ENCODE measurements at regions not wholly inside any gene's neighbourhood (a gene's known extent, or its start where the extent isn't known, plus 50 kb on each side); places are given as distances from the start of the nearest gene placed in this dataset.

GRCh38 chr13:38421590-38422560, 72.2 kb downstream of the UFM1 start:
- H3K9me3 ChIP-seq = no peaks in the 10 kb centered on the region
- H3K27ac ChIP-seq = no peak overlapping the region
- TF ChIP-seq CTCF (IDR thresholded peaks at IDR 0.05) (no peak), POLR2A (IDR thresholded peaks at IDR 0.05) (no peak), POLR2AphosphoS5 (IDR thresholded peaks at IDR 0.05) (no peak), EP300 (IDR thresholded peaks at IDR 0.05) (no peak)
- no peak for ATAC-seq
- no peak overlapping the region for H3K4me3 ChIP-seq
- WGBS, 2 donors (ENCODE audit: low coverage in 1 of 2) = 70 to 87% methylated on average over 1 to 4 of the region's 5 CpGs
- no peaks in the 10 kb centered on the region for H3K36me3 ChIP-seq
- no peaks in the 10 kb centered on the region for H3K27me3 ChIP-seq
- no peaks in the 10 kb centered on the region for H3K4me1 ChIP-seq

GRCh38 chr13:38429916-38430315, 80.3 kb downstream of the UFM1 start:
- Histone ChIP-seq H3K27me3 (no peaks in the 10 kb centered on the region), H3K36me3 (no peaks in the 10 kb centered on the region), H3K27ac (no peak overlapping the region), H3K4me3 (no peak overlapping the region), H3K9me3 (no peaks in the 10 kb centered on the region), H3K4me1 (no peaks in the 10 kb centered on the region)
- WGBS, 2 donors (ENCODE audit: low coverage in 1 of 2) = 89 to 100% methylated on average over 1 of the region's 1 CpG
- no peak for TF ChIP-seq POLR2AphosphoS5 (IDR thresholded peaks at IDR 0.05)
- TF ChIP-seq CTCF (IDR thresholded peaks at IDR 0.05) = no peak
- no peak for TF ChIP-seq POLR2A (IDR thresholded peaks at IDR 0.05)
- no peak for TF ChIP-seq EP300 (IDR thresholded peaks at IDR 0.05)
- no peak for ATAC-seq

- no peak for ATAC-seq
- Histone ChIP-seq H3K27me3 (no peaks in the 10 kb centered on the region), H3K27ac (no peak overlapping the region), H3K4me3 (no peak overlapping the region), H3K4me1 (no peaks in the 10 kb centered on the region), H3K36me3 (no peaks in the 10 kb centered on the region), H3K9me3 (no peaks in the 10 kb centered on the region)
- TF ChIP-seq CTCF (IDR thresholded peaks at IDR 0.05) (no peak), POLR2AphosphoS5 (IDR thresholded peaks at IDR 0.05) (no peak)
- WGBS, 2 donors (ENCODE audit: low coverage in 1 of 2) = 60 to 67% methylated on average over 1 of the region's 1 CpG
These were observed 81.1 kb downstream of the UFM1 start for GRCh38 chr13:38430796-38431195.

- Histone ChIP-seq H3K4me1 (no peaks in the 10 kb centered on the region), H3K27ac (no peak overlapping the region), H3K9me3 (peaks cover 0 to 4% (median 0%) of the 10 kb centered on the region in 3 donors), H3K36me3 (no peaks in the 10 kb centered on the region), H3K27me3 (no peaks in the 10 kb centered on the region), H3K4me3 (no peak overlapping the region)
- ATAC-seq = no peak
- TF ChIP-seq CTCF (IDR thresholded peaks at IDR 0.05) (no peak), POLR2AphosphoS5 (IDR thresholded peaks at IDR 0.05) (no peak), POLR2A (IDR thresholded peaks at IDR 0.05) (no peak), EP300 (IDR thresholded peaks at IDR 0.05) (no peak)
- 32 to 79% methylated on average over 4 of the region's 4 CpGs for WGBS, 2 donors (ENCODE audit: low coverage in 1 of 2)
These were observed 91.0 kb downstream of the UFM1 start for GRCh38 chr13:38440666-38441065.

- no peak overlapping the region for H3K27ac ChIP-seq
- 66 to 73% methylated on average over 2 of the region's 2 CpGs for WGBS, 2 donors (ENCODE audit: low coverage in 1 of 2)
These were observed 95.3 kb downstream of the UFM1 start for GRCh38 chr13:38444904-38445303.

More at GRCh38 chr13:38444904-38445303, 95.3 kb downstream of the UFM1 start:
- H3K27me3 ChIP-seq = no peaks in the 10 kb centered on the region
- no peak for ATAC-seq
- no peaks in the 10 kb centered on the region for H3K4me1 ChIP-seq
- no peak overlapping the region for H3K4me3 ChIP-seq
- no peaks in the 10 kb centered on the region for H3K36me3 ChIP-seq
- H3K9me3 ChIP-seq = no peaks in the 10 kb centered on the region
- no peak for TF ChIP-seq EP300 (IDR thresholded peaks at IDR 0.05)
- TF ChIP-seq POLR2AphosphoS5 (IDR thresholded peaks at IDR 0.05) = no peak
- no peak for TF ChIP-seq POLR2A (IDR thresholded peaks at IDR 0.05)
- no peak for TF ChIP-seq CTCF (IDR thresholded peaks at IDR 0.05)

All from gastroesophageal sphincter (tissue), 4 donors.